AG04450 (cell line): ENCODE measurements at regions not wholly inside any gene's neighbourhood (a gene's known extent, or its start where the extent isn't known, plus 50 kb on each side); places are given as distances from the start of the nearest gene placed in this dataset.

Experiments
- CTCF ChIA-PET: fragments of 300-600, 350-600 bp; formaldehyde crosslinking; extraction: SDS; loops from one replicate; lab custom pipeline; 2022; ENCODE audit warnings: antibody characterized with exemption, inconsistent platforms; lab: Charles Lee
- POLR2A ChIA-PET: fragments of 350-600 bp; formaldehyde crosslinking; extraction: SDS; loops from one replicate; lab custom pipeline; 2021; ENCODE audit warnings: antibody characterized with exemption, inconsistent platforms; lab: Yijun Ruan, JAX
- DNase-seq: peaks from one replicate; pipeline ENCODE4 v3.0.0-alpha.2; 2011; ENCODE audit warnings: low read depth, low spot score
- H3K27ac ChIP-seq: one replicate; pipeline ENCODE4 v1.5.1; 2012; ENCODE audit warnings: low read depth, low read length, control low read depth
- H3K27me3 ChIP-seq: one replicate; pipeline ENCODE4 v1.6.0; 2012; ENCODE audit warnings: low read length; ENCODE audit not compliant: control insufficient read depth, insufficient read depth
- H3K4me3 ChIP-seq: 2 replicates; pipeline ENCODE4 v1.5.1; 2011; ENCODE audit warnings: mild to moderate bottlenecking, low read depth, low read length, control low read depth
- H3K9me3 ChIP-seq: 2 replicates; pipeline ENCODE4 v1.5.1; 2012; ENCODE audit warnings: low read length; ENCODE audit not compliant: control insufficient read depth, insufficient read depth
- TF ChIP-seq, protein P1 (sequence below): IDR thresholded peaks from 2 replicates; pipeline ENCODE4 v1.5.1; 2011; ENCODE audit warnings: low read depth, low read length, control low read depth, inconsistent platforms

DNA sequence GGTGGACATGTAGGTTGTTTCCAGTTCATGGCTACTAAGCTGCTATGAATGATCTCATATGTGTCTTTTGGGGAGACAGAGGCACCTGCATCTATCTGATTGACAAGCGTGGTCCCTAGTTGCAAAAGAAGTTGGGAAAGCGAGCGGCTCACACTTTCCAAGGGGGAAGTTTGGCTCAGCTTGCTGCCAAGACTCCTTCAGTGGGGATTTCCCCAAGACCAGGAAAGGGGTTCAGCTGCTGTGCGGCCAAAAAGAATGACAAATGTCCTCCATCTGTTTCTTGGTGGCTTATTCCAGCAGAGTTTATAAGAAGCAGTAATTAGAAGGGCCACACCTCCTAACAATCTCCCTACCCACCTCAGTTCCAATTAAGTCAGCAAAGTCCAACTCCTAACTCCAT is 128.5 kb upstream of the GALNT2 start:
- ChIA-PET CTCF (no interaction called here), POLR2A (no interaction called here)
- Histone ChIP-seq H3K4me3 (no peak overlapping the region), H3K27me3 (no peaks in the 10 kb centered on the region), H3K9me3 (no peaks in the 10 kb centered on the region), H3K27ac (no peak overlapping the region)
- TF ChIP-seq, protein P1, sequence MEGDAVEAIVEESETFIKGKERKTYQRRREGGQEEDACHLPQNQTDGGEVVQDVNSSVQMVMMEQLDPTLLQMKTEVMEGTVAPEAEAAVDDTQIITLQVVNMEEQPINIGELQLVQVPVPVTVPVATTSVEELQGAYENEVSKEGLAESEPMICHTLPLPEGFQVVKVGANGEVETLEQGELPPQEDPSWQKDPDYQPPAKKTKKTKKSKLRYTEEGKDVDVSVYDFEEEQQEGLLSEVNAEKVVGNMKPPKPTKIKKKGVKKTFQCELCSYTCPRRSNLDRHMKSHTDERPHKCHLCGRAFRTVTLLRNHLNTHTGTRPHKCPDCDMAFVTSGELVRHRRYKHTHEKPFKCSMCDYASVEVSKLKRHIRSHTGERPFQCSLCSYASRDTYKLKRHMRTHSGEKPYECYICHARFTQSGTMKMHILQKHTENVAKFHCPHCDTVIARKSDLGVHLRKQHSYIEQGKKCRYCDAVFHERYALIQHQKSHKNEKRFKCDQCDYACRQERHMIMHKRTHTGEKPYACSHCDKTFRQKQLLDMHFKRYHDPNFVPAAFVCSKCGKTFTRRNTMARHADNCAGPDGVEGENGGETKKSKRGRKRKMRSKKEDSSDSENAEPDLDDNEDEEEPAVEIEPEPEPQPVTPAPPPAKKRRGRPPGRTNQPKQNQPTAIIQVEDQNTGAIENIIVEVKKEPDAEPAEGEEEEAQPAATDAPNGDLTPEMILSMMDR: no peak
- no peak for DNase-seq

DNA sequence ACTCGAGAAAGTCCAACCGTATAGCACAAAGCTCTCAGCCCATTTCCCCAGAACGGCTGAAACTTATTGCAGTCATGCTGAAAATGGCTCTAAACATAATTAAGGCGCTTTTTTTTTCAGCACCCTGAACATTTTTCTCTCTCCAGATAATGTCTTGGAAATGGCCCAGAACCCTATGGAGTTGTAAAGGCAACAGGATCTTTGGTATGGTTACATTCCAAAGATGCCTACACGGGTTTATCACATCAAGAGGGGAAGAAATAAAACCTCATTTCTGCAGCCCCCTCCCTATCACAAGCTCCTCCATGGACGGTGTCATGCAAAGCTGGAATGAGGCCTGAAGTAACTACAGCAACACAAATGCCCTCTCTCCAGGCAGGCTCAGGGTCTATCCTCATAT is 126.4 kb upstream of the GALNT2 start:
- H3K9me3 ChIP-seq: peaks cover 4% of the 10 kb centered on the region; the same call in 1 of the 2 replicates
- H3K27me3 ChIP-seq: no peaks in the 10 kb centered on the region
- H3K27ac ChIP-seq: no peak overlapping the region
- DNase-seq: no peak
- TF ChIP-seq, protein P1: no peak
- CTCF ChIA-PET: no interaction called here
- no peak overlapping the region for H3K4me3 ChIP-seq
- POLR2A ChIA-PET: no interaction called here

DNA sequence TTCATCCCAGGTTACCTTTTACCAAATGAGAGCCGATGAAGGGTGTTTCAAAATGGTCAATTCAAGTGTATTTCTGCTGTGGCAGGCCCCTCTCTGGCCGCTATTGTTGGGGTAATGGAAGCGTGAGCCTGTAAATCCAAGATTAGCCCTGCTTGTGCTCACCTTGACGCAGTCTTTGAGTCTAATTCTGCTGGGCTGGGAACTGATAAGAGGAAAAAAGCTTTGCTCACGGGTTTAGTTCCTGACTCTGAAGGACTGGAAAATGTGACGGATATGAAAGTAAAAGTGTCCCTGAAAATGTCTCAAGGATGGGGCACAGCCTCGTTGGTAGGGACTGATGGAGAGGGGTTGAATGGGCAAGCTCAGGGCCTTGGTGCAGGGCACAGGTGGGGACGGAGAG is 125.9 kb upstream of the GALNT2 start:
- Histone ChIP-seq H3K27ac (no peak overlapping the region), H3K9me3 (peaks cover 4% of the 10 kb centered on the region; the same call in 1 of the 2 replicates), H3K27me3 (no peaks in the 10 kb centered on the region), H3K4me3 (no peak overlapping the region)
- CTCF ChIA-PET: no interaction called here
- POLR2A ChIA-PET: no interaction called here
- TF ChIP-seq, protein P1: no peak
- no peak for DNase-seq

DNA sequence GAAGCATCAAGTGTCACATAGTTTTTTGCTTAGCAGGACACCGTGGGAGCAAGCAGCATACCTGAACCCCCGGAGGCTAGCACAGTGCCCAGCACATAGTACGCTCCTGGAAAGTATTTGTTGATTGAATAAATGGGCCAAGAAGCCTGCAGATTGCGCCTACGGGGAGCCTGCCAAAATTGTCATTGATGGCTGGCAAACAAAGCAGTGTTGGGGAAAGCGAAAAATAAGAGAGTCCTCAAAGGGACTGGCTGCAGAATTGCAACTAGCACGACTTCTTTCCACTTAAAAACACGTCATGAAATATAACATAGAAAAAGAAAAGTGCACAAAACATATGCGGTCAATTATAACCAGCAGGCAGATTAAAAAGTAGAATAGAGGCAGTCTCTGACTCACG is 125.2 kb upstream of the GALNT2 start:
- Histone ChIP-seq H3K27me3 (no peaks in the 10 kb centered on the region), H3K9me3 (peaks cover 4% of the 10 kb centered on the region; the same call in 1 of the 2 replicates), H3K4me3 (no peak overlapping the region), H3K27ac (no peak overlapping the region)
- ChIA-PET POLR2A (no interaction called here), CTCF (no interaction called here)
- TF ChIP-seq, protein P1: no peak
- no peak for DNase-seq

DNA sequence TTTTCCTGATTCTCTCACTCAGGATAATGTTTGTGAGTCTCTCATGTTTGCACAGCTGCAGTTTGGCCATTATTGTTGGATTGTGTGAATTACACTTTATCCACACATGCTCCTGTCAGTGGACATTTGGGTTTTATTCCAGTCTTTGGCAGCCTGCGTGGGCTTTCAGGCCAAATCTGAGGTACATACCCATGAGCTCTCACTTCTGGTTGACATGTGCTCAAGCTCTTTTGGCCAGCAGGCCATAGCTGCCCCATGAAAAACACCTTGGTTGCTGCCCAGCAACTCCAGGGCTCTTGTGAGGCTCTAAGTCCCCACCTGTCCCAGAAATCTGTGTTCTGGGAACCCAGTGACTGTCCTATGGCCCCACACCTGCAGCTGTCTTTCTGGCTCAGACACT is 124.5 kb upstream of the GALNT2 start:
- peaks cover 4% of the 10 kb centered on the region; the same call in 1 of the 2 replicates for H3K9me3 ChIP-seq
- no peaks in the 10 kb centered on the region for H3K27me3 ChIP-seq
- ChIA-PET CTCF (no interaction called here), POLR2A (no interaction called here)
- H3K27ac ChIP-seq: no peak overlapping the region
- TF ChIP-seq, protein P1: no peak
- no peak for DNase-seq
- H3K4me3 ChIP-seq: no peak overlapping the region
